Right lobe of liver (tissue), 4 donors: ENCODE measurements at regions not wholly inside any gene's neighbourhood (a gene's known extent, or its start where the extent isn't known, plus 50 kb on each side); places are given as distances from the start of the nearest gene placed in this dataset.

Source experiments
- POLR2A ChIP-seq: fragments of 450-650 bp; IDR thresholded peaks from one replicate; pipeline ENCODE4 v1.6.1; 2017; ENCODE audit warnings: antibody characterized with exemption, mild to moderate bottlenecking
- TF ChIP-seq, protein P1 (sequence below), 4 donors: fragments of 200-600 bp in 3 of 4; fragments of 450-650 bp in 1 of 4; IDR thresholded peaks; one replicate each; pipeline versions ENCODE4 v1.5.1 to v1.8.0; 2016 to 2022; ENCODE audit warnings: antibody characterized with exemption in 4 of 4, mild to moderate bottlenecking in 2 of 4
- donor health status: DM: no; HTN: no; CAD: no.
- donor health status: DM: no; HTN: no; CAD: no.
- donor health status: DM: no; HTN: yes; CAD: no.

DNA sequence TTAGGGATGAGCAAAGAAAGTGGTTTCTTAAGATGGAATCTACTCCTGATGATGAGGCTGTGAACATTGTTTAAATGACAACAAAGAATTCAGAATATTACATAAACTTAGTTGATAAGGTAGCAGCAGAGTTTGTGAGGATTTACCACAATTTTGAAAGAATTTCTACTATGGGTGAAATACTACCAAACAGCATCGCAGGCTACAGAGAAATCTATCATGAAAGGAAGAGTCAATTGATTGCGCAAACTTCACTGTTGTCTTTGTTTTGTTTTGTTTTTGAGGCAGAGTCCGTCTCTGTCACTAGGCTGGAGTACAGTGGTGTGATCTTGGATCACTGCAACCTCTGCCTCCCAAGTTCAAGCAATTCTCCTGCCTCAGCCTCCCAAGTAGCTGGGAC, 107.4 kb upstream of the SLC6A6 start:
- TF ChIP-seq, protein P1, sequence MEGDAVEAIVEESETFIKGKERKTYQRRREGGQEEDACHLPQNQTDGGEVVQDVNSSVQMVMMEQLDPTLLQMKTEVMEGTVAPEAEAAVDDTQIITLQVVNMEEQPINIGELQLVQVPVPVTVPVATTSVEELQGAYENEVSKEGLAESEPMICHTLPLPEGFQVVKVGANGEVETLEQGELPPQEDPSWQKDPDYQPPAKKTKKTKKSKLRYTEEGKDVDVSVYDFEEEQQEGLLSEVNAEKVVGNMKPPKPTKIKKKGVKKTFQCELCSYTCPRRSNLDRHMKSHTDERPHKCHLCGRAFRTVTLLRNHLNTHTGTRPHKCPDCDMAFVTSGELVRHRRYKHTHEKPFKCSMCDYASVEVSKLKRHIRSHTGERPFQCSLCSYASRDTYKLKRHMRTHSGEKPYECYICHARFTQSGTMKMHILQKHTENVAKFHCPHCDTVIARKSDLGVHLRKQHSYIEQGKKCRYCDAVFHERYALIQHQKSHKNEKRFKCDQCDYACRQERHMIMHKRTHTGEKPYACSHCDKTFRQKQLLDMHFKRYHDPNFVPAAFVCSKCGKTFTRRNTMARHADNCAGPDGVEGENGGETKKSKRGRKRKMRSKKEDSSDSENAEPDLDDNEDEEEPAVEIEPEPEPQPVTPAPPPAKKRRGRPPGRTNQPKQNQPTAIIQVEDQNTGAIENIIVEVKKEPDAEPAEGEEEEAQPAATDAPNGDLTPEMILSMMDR (IDR thresholded peaks at IDR 0.05), result no peak
- no peak for TF ChIP-seq POLR2A
